GM20000 (cell line): ENCODE measurements at regions not wholly inside any gene's neighbourhood (a gene's known extent, or its start where the extent isn't known, plus 50 kb on each side); places are given as distances from the start of the nearest gene placed in this dataset.

ENCODE experiments used
- DNase-seq: peaks from one replicate; pipeline ENCODE4 v3.0.0; 2012; ENCODE audit warnings: low spot score
- CTCF ChIP-seq: IDR thresholded peaks from 2 replicates; pipeline ENCODE4 v1.5.1; 2012; ENCODE audit warnings: mild to moderate bottlenecking, control low read depth; ENCODE audit errors: extremely low read depth, missing control alignments

GRCh38 chr3:90026406-90026805 is 919.0 kb downstream of the EPHA3 start:
- DNase-seq = no peak
- TF ChIP-seq CTCF = no peak

- no peak for DNase-seq
- TF ChIP-seq CTCF = no peak
These were observed 923.7 kb downstream of the EPHA3 start for GRCh38 chr3:90031121-90031520.

- no peak for DNase-seq
- no peak for TF ChIP-seq CTCF
These were observed 925.7 kb downstream of the EPHA3 start for GRCh38 chr3:90032980-90033641.

GRCh38 chr3:90034038-90034437 is 926.6 kb downstream of the EPHA3 start:
- DNase-seq = no peak
- no peak for TF ChIP-seq CTCF

GRCh38 chr3:90035643-90036042 is 928.2 kb downstream of the EPHA3 start:
- no peak for DNase-seq
- TF ChIP-seq CTCF = no peak

GRCh38 chr3:90036939-90037469 is 929.6 kb downstream of the EPHA3 start:
- no peak for DNase-seq
- no peak for TF ChIP-seq CTCF

GRCh38 chr3:90039994-90040393 is 932.6 kb downstream of the EPHA3 start:
- no peak for DNase-seq
- TF ChIP-seq CTCF = no peak
